CD4-positive, alpha-beta T cell (primary cell): ENCODE measurements at regions not wholly inside any gene's neighbourhood (a gene's known extent, or its start where the extent isn't known, plus 50 kb on each side); places are given as distances from the start of the nearest gene placed in this dataset.
"Not testable (repeated sequence)": the region's sequence is repeated elsewhere in the genome, so short reads cannot be mapped to it uniquely, and the experiment has no call there.

Experiments
- ATAC-seq: fragments of 200-7000 bp; cut with Tn5 transposase; one replicate; pipeline ENCODE4 v1.10.0; 2022; ENCODE audit warnings: mild to moderate bottlenecking; ENCODE audit not compliant: poor library complexity
- CTCF ChIA-PET: fragments of 350-600 bp; sonication (Branson Sonifier 250); formaldehyde crosslinking; loops from one replicate; lab custom pipeline; 2021; ENCODE audit warnings: antibody characterized with exemption, inconsistent platforms; lab: Charles Lee
- POLR2A ChIA-PET: fragments of 350-600 bp; sonication (Branson Sonifier 250); formaldehyde crosslinking; loops from one replicate; lab custom pipeline; 2021; ENCODE audit warnings: antibody characterized with exemption, inconsistent platforms; lab: Charles Lee
- DNase-seq, 14 experiments: peaks; one replicate each; pipeline ENCODE4 v3.0.0-alpha.2; 2013 to 2020; ENCODE audit warnings: mixed read lengths in 2 of 14
- H3K27ac ChIP-seq, 2 donors: one replicate each; pipeline versions ENCODE4 v1.5.1 to v1.7.0; 2013; ENCODE audit warnings: low read length in 2 of 2, low read depth in 1 of 2, mild to moderate bottlenecking in 1 of 2
- H3K27me3 ChIP-seq, 2 experiments: 1 replicate in 1 of 2; 2 replicates in 1 of 2; pipeline versions ENCODE4 v1.6.1 to v1.7.0; 2013; ENCODE audit warnings: low read length in 2 of 2, control low read depth in 1 of 2, mild to moderate bottlenecking in 1 of 2, moderate library complexity in 1 of 2; ENCODE audit not compliant: insufficient read depth in 2 of 2, control insufficient read depth in 1 of 2
- H3K36me3 ChIP-seq: one replicate; pipeline ENCODE4 v1.6.1; 2013; ENCODE audit warnings: low read length, control low read depth; ENCODE audit not compliant: insufficient read depth
- H3K4me1 ChIP-seq: one replicate; pipeline ENCODE4 v1.6.1; 2013; ENCODE audit warnings: low read length, control low read depth; ENCODE audit not compliant: insufficient read depth
- H3K4me3 ChIP-seq: one replicate; pipeline ENCODE4 v1.5.1; 2013; ENCODE audit warnings: mild to moderate bottlenecking, low read length, moderate library complexity
- H3K9me3 ChIP-seq, 2 experiments: 1 replicate in 1 of 2; 2 replicates in 1 of 2; pipeline versions ENCODE4 v1.6.1 to v1.7.0; 2013; ENCODE audit warnings: low read length in 2 of 2, mild to moderate bottlenecking in 2 of 2, control low read depth in 1 of 2, moderate library complexity in 1 of 2; ENCODE audit not compliant: control insufficient read depth in 1 of 2, insufficient read depth in 1 of 2
- H3K27ac Mint-ChIP-seq: one replicate; pipeline ENCODE4 v1.8.0; 2020; ENCODE audit warnings: mixed read lengths
- H3K27me3 Mint-ChIP-seq: one replicate; pipeline ENCODE4 v1.8.0; 2021; ENCODE audit warnings: mixed read lengths
- H3K36me3 Mint-ChIP-seq: one replicate; pipeline ENCODE4 v1.8.0; 2021; ENCODE audit warnings: low read depth, mixed read lengths
- H3K4me1 Mint-ChIP-seq: one replicate; pipeline ENCODE4 v1.8.0; 2021; ENCODE audit warnings: low read depth, mixed read lengths
- H3K4me3 Mint-ChIP-seq: one replicate; pipeline ENCODE4 v1.8.0; 2020; ENCODE audit warnings: mild to moderate bottlenecking, mixed read lengths
- H3K9me3 Mint-ChIP-seq: one replicate; pipeline ENCODE4 v1.8.0; 2020; ENCODE audit warnings: mixed read lengths
- CTCF ChIP-seq: fragments of 200-600 bp; IDR thresholded peaks from one replicate; pipeline ENCODE4 v1.8.0; 2022; ENCODE audit warnings: antibody characterized with exemption, mild to moderate bottlenecking
- intact Hi-C, 2 experiments: fragments of 100-400 bp; cut with DNase I in 1 of 2; cut with micrococcal nuclease in 1 of 2; formaldehyde crosslinking; loops; one replicate each; pipeline versions ENCODE4 v1.15.1 to v1.9.0; 2023 to 2025; cut with DNase I, micrococcal nuclease

GRCh38 chr2:8144785-8145184 is 537.1 kb upstream of the ID2 start:
- Mint-ChIP-seq H3K27ac (no peak overlapping the region), H3K36me3 (no peaks in the 10 kb centered on the region), H3K9me3 (no peaks in the 10 kb centered on the region), H3K27me3 (no peaks in the 10 kb centered on the region), H3K4me1 (no peaks in the 10 kb centered on the region), H3K4me3 (no peak overlapping the region)
- ChIA-PET POLR2A (no interaction called here), CTCF (no interaction called here)
- H3K4me1 ChIP-seq = no peaks in the 10 kb centered on the region
- no peaks in the 10 kb centered on the region for H3K27me3 ChIP-seq
- intact Hi-C loops = no loop called here
- DNase-seq (no peak), ATAC-seq (no peak)
- no peak overlapping the region for H3K27ac ChIP-seq
- no peak overlapping the region for H3K4me3 ChIP-seq
- TF ChIP-seq CTCF = no peak
- no peaks in the 10 kb centered on the region for H3K36me3 ChIP-seq
- no peaks in the 10 kb centered on the region for H3K9me3 ChIP-seq

DNA sequence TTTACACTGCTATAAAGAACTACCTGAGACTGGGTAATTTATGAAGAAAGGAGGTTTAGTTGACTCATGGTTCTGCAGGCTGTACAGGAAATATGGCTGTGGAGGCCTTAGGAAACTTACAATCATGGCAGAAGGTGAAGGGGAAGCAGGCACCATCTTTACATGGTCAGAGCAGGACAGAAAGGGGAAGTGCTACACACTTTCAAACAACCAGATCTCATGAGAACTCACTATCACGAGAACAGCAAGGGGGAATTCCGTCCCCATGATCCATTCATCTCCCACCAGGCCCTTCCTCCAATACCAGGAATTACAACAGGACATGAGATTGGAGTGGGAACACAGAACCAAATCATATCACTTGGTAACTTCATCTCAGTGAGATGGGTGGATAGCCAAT is 536.5 kb upstream of the ID2 start:
- H3K4me3 ChIP-seq, H3K36me3 Mint-ChIP-seq, POLR2A ChIA-PET, H3K4me1 Mint-ChIP-seq, H3K9me3 ChIP-seq, intact Hi-C loops, H3K9me3 Mint-ChIP-seq, H3K4me1 ChIP-seq, H3K27ac ChIP-seq, H3K27me3 ChIP-seq, H3K27ac Mint-ChIP-seq, H3K4me3 Mint-ChIP-seq, H3K27me3 Mint-ChIP-seq, ATAC-seq, CTCF ChIA-PET, H3K36me3 ChIP-seq: not testable (repeated sequence)
- peak in 2 of 14 experiments; percentile 30 to 42 for DNase-seq

GRCh38 chr2:8146132-8147005 is 535.5 kb upstream of the ID2 start:
- Histone ChIP-seq H3K27me3 (no peaks in the 10 kb centered on the region), H3K9me3 (no peaks in the 10 kb centered on the region), H3K36me3 (no peaks in the 10 kb centered on the region), H3K27ac (no peak overlapping the region), H3K4me1 (no peaks in the 10 kb centered on the region), H3K4me3 (no peak overlapping the region)
- Mint-ChIP-seq H3K27ac (no peak overlapping the region), H3K4me3 (no peak overlapping the region), H3K27me3 (no peaks in the 10 kb centered on the region), H3K36me3 (no peaks in the 10 kb centered on the region), H3K9me3 (no peaks in the 10 kb centered on the region), H3K4me1 (no peaks in the 10 kb centered on the region)
- no peak for ATAC-seq
- DNase-seq = no peak
- TF ChIP-seq CTCF = no peak
- CTCF ChIA-PET = interaction anchor here (1.2 kb wide), 1 partner anchor 9 kb away, joined by 3 read pairs; no protein-coding TSS in a partner anchor
- POLR2A ChIA-PET = no interaction called here
- intact Hi-C loops = no loop called here
